CD4-positive, CD25-positive, alpha-beta regulatory T cell (primary cell): ENCODE measurements at regions not wholly inside any gene's neighbourhood (a gene's known extent, or its start where the extent isn't known, plus 50 kb on each side); places are given as distances from the start of the nearest gene placed in this dataset.

Source experiments
- ATAC-seq, 2 donors: fragments of 150-1000 bp; cut with Tn5 transposase; one replicate each; pipeline ENCODE4 v1.10.0; 2021; ENCODE audit warnings: low read depth in 2 of 2, moderate number of reproducible peaks in 2 of 2, moderate library complexity in 1 of 2
- DNase-seq, 3 donors: peaks; one replicate each; pipeline versions ENCODE4 v3.0.0 to v3.0.0-alpha.2; 2012 to 2022; ENCODE audit warnings: mixed read lengths in 1 of 3
- H3K27ac ChIP-seq: one replicate; pipeline ENCODE4 v1.7.0; 2013; ENCODE audit warnings: mild to moderate bottlenecking, low read length; ENCODE audit not compliant: insufficient read depth, poor library complexity, severe bottlenecking
- H3K27me3 ChIP-seq: one replicate; pipeline ENCODE4 v1.7.0; 2013; ENCODE audit warnings: low read length; ENCODE audit not compliant: control insufficient read depth, insufficient read depth
- H3K36me3 ChIP-seq: one replicate; pipeline ENCODE4 v1.7.0; 2013; ENCODE audit warnings: mild to moderate bottlenecking, low read length, moderate library complexity; ENCODE audit not compliant: control insufficient read depth, insufficient read depth
- H3K4me1 ChIP-seq: 2 replicates; pipeline ENCODE4 v1.7.0; 2013; ENCODE audit warnings: mild to moderate bottlenecking, low read length; ENCODE audit not compliant: insufficient read depth, control insufficient read depth, poor library complexity, severe bottlenecking
- H3K4me3 ChIP-seq: one replicate; pipeline ENCODE4 v1.7.0; 2013; ENCODE audit warnings: low read depth, mild to moderate bottlenecking, low read length, moderate library complexity
- H3K9me3 ChIP-seq, 2 experiments: 1 replicate in 1 of 2; 2 replicates in 1 of 2; pipeline ENCODE4 v1.7.0; 2013; ENCODE audit warnings: low read length in 2 of 2, mild to moderate bottlenecking in 1 of 2, moderate library complexity in 1 of 2; ENCODE audit not compliant: control insufficient read depth in 2 of 2
- H3K27ac Mint-ChIP-seq, 3 donors: one replicate each; pipeline ENCODE4 v1.8.0; 2020 to 2022; ENCODE audit warnings: mild to moderate bottlenecking in 3 of 3, mixed read lengths in 3 of 3, moderate library complexity in 2 of 3
- H3K27me3 Mint-ChIP-seq: one replicate; pipeline ENCODE4 v1.8.0; 2022; ENCODE audit warnings: mild to moderate bottlenecking, mixed read lengths
- H3K36me3 Mint-ChIP-seq: one replicate; pipeline ENCODE4 v1.8.0; 2020; ENCODE audit warnings: mixed read lengths
- H3K4me1 Mint-ChIP-seq, 4 donors: one replicate each; pipeline ENCODE4 v1.8.0; 2020 to 2022; ENCODE audit warnings: mixed read lengths in 4 of 4, mild to moderate bottlenecking in 1 of 4
- H3K4me3 Mint-ChIP-seq, 4 donors: one replicate each; pipeline ENCODE4 v1.8.0; 2020 to 2022; ENCODE audit warnings: mild to moderate bottlenecking in 4 of 4, mixed read lengths in 4 of 4, moderate library complexity in 3 of 4
- H3K9me3 Mint-ChIP-seq, 7 donors: one replicate each; pipeline ENCODE4 v1.8.0; 2020 to 2022; ENCODE audit warnings: mixed read lengths in 7 of 7, mild to moderate bottlenecking in 3 of 7, moderate library complexity in 2 of 7

- Histone ChIP-seq H3K27ac (no peak overlapping the region), H3K27me3 (no peaks in the 10 kb centered on the region), H3K4me3 (no peak overlapping the region), H3K36me3 (no peaks in the 10 kb centered on the region), H3K9me3 (no peaks in the 10 kb centered on the region), H3K4me1 (no peaks in the 10 kb centered on the region)
- no peak for DNase-seq
- no peak for ATAC-seq
- Mint-ChIP-seq H3K4me3 (no peak overlapping the region), H3K27ac (no peak overlapping the region), H3K9me3 (peaks cover 0 to 2% (median 0%) of the 10 kb centered on the region in 7 donors), H3K27me3 (no peaks in the 10 kb centered on the region), H3K36me3 (no peaks in the 10 kb centered on the region), H3K4me1 (no peaks in the 10 kb centered on the region)
These were observed 708.9 kb downstream of the FAM181B start for GRCh38 chr11:82024760-82025159.

GRCh38 chr11:82012276-82012675 is 721.4 kb downstream of the FAM181B start:
- no peak for DNase-seq
- Mint-ChIP-seq H3K4me3 (no peak overlapping the region), H3K9me3 (no peaks in the 10 kb centered on the region), H3K27ac (no peak overlapping the region), H3K27me3 (peaks cover 4% of the 10 kb centered on the region), H3K36me3 (no peaks in the 10 kb centered on the region), H3K4me1 (no peaks in the 10 kb centered on the region)
- Histone ChIP-seq H3K27me3 (no peaks in the 10 kb centered on the region), H3K4me1 (no peaks in the 10 kb centered on the region), H3K27ac (no peak overlapping the region), H3K9me3 (no peaks in the 10 kb centered on the region), H3K4me3 (no peak overlapping the region), H3K36me3 (no peaks in the 10 kb centered on the region)
- no peak for ATAC-seq

GRCh38 chr11:82009133-82009532 is 724.5 kb downstream of the FAM181B start:
- no peaks in the 10 kb centered on the region for H3K4me1 ChIP-seq
- H3K27ac ChIP-seq, result no peak overlapping the region
- DNase-seq (no peak), ATAC-seq (no peak)
- peaks cover 0 to 2% (median 0%) of the 10 kb centered on the region in 7 donors for H3K9me3 Mint-ChIP-seq
- H3K4me3 Mint-ChIP-seq, result no peak overlapping the region
- no peak overlapping the region for H3K4me3 ChIP-seq
- H3K27me3 Mint-ChIP-seq, result peaks cover 4% of the 10 kb centered on the region
- no peaks in the 10 kb centered on the region for H3K27me3 ChIP-seq
- peaks cover 0 to 5% (median 2%) of the 10 kb centered on the region in 4 donors for H3K4me1 Mint-ChIP-seq
- no peaks in the 10 kb centered on the region for H3K36me3 Mint-ChIP-seq
- no peak overlapping the region for H3K27ac Mint-ChIP-seq
- no peaks in the 10 kb centered on the region for H3K9me3 ChIP-seq
- H3K36me3 ChIP-seq, result no peaks in the 10 kb centered on the region

- DNase-seq (no peak), ATAC-seq (no peak)
- Mint-ChIP-seq H3K27ac (no peak overlapping the region), H3K9me3 (peaks cover 0 to 2% (median 0%) of the 10 kb centered on the region in 7 donors), H3K4me1 (peaks cover 0 to 5% (median 2%) of the 10 kb centered on the region in 4 donors), H3K27me3 (peaks cover 4% of the 10 kb centered on the region), H3K36me3 (no peaks in the 10 kb centered on the region), H3K4me3 (no peak overlapping the region)
- Histone ChIP-seq H3K9me3 (no peaks in the 10 kb centered on the region), H3K27me3 (no peaks in the 10 kb centered on the region), H3K36me3 (no peaks in the 10 kb centered on the region), H3K4me1 (no peaks in the 10 kb centered on the region), H3K4me3 (no peak overlapping the region), H3K27ac (no peak overlapping the region)
These were observed 726.1 kb downstream of the FAM181B start for GRCh38 chr11:82007521-82007920.

- H3K27ac Mint-ChIP-seq, result peak overlapping the region in 1 of 3 donors; percentile 0
- DNase-seq (no peak), ATAC-seq (no peak)
- H3K4me3 Mint-ChIP-seq, result no peak overlapping the region
- Histone ChIP-seq H3K4me3 (no peak overlapping the region), H3K27ac (no peak overlapping the region), H3K9me3 (no peaks in the 10 kb centered on the region), H3K27me3 (no peaks in the 10 kb centered on the region), H3K36me3 (no peaks in the 10 kb centered on the region), H3K4me1 (no peaks in the 10 kb centered on the region)
- peaks cover 0 to 5% (median 2%) of the 10 kb centered on the region in 4 donors for H3K4me1 Mint-ChIP-seq
- peaks cover 4% of the 10 kb centered on the region for H3K27me3 Mint-ChIP-seq
- H3K9me3 Mint-ChIP-seq, result peaks cover 0 to 7% (median 0%) of the 10 kb centered on the region in 7 donors
- no peaks in the 10 kb centered on the region for H3K36me3 Mint-ChIP-seq
These were observed 729.0 kb downstream of the FAM181B start for GRCh38 chr11:82004537-82005213.

- no peaks in the 10 kb centered on the region for H3K36me3 Mint-ChIP-seq
- H3K27me3 ChIP-seq, result no peaks in the 10 kb centered on the region
- H3K27ac ChIP-seq, result no peak overlapping the region
- H3K27me3 Mint-ChIP-seq, result peaks cover 4% of the 10 kb centered on the region
- H3K4me1 ChIP-seq, result no peaks in the 10 kb centered on the region
- peak overlapping the region in 1 of 3 donors; percentile 0 for H3K27ac Mint-ChIP-seq
- no peak for ATAC-seq
- no peak for DNase-seq
- peaks cover 0 to 7% (median 0%) of the 10 kb centered on the region in 7 donors for H3K9me3 Mint-ChIP-seq
- no peak overlapping the region for H3K4me3 ChIP-seq
- no peaks in the 10 kb centered on the region for H3K9me3 ChIP-seq
- peaks cover 0 to 5% (median 2%) of the 10 kb centered on the region in 4 donors for H3K4me1 Mint-ChIP-seq
- H3K4me3 Mint-ChIP-seq, result no peak overlapping the region
- H3K36me3 ChIP-seq, result no peaks in the 10 kb centered on the region
These were observed 729.8 kb downstream of the FAM181B start for GRCh38 chr11:82003671-82004515.

GRCh38 chr11:82003024-82003423 is 730.6 kb downstream of the FAM181B start:
- H3K9me3 ChIP-seq, result no peaks in the 10 kb centered on the region
- H3K36me3 ChIP-seq, result no peaks in the 10 kb centered on the region
- Mint-ChIP-seq H3K36me3 (no peaks in the 10 kb centered on the region), H3K27ac (no peak overlapping the region), H3K9me3 (peaks cover 0 to 7% (median 0%) of the 10 kb centered on the region in 7 donors), H3K4me1 (peaks cover 0 to 5% (median 2%) of the 10 kb centered on the region in 4 donors), H3K4me3 (no peak overlapping the region), H3K27me3 (peaks cover 1% of the 10 kb centered on the region)
- DNase-seq (no peak), ATAC-seq (no peak)
- no peaks in the 10 kb centered on the region for H3K27me3 ChIP-seq
- no peaks in the 10 kb centered on the region for H3K4me1 ChIP-seq
- no peak overlapping the region for H3K27ac ChIP-seq
- no peak overlapping the region for H3K4me3 ChIP-seq
